ENCODE measurements at regions not wholly inside any gene's neighbourhood (a gene's known extent, or its start where the extent isn't known, plus 50 kb on each side); places are given as distances from the start of the nearest gene placed in this dataset.
A peak's percentile ranks its signal among the peaks of the same experiment; 100 is the strongest.
"Not testable (repeated sequence)": the region's sequence is repeated elsewhere in the genome, so short reads cannot be mapped to it uniquely, and the experiment has no call there.

GRCh38 chr5:99879791-99880511 lies 655.2 kb upstream of the FAM174A start:
- DNase-seq = no peak

GRCh38 chr5:99878830-99879229 lies 656.3 kb upstream of the FAM174A start:
- DNase-seq = no peak

- DNase-seq = no peak
Measured at GRCh38 chr5:99866740-99867139, 668.4 kb upstream of the FAM174A start.

- no peak for DNase-seq
Measured at GRCh38 chr5:99865159-99865558, 670.0 kb upstream of the FAM174A start.

- DNase-seq = no peak
Measured at GRCh38 chr5:99835791-99836190, 699.4 kb upstream of the FAM174A start.

- no peak for DNase-seq
Measured at GRCh38 chr5:99827136-99827535, 708.0 kb upstream of the FAM174A start.

- no peak for DNase-seq
Measured at GRCh38 chr5:99817796-99818195, 717.4 kb upstream of the FAM174A start.

- peak; percentile 0 for DNase-seq
Measured at GRCh38 chr5:99814321-99815063, 720.7 kb upstream of the FAM174A start.

- DNase-seq = no peak
Measured at GRCh38 chr5:99808657-99809230, 726.4 kb upstream of the FAM174A start.

GRCh38 chr5:99807346-99807745 lies 727.8 kb upstream of the FAM174A start:
- no peak for DNase-seq

GRCh38 chr5:99795031-99795430 lies 740.1 kb upstream of the FAM174A start:
- DNase-seq = no peak

- DNase-seq = no peak
Measured at GRCh38 chr5:99788482-99788881, 746.7 kb upstream of the FAM174A start.

- no peak for DNase-seq
Measured at GRCh38 chr5:99775189-99775588, 760.0 kb upstream of the FAM174A start.

- no peak for DNase-seq
Measured at GRCh38 chr5:99773290-99773689, 761.9 kb upstream of the FAM174A start.

GRCh38 chr5:99771296-99771695 lies 763.9 kb upstream of the FAM174A start:
- DNase-seq = no peak

GRCh38 chr5:99765011-99765410 lies 770.2 kb upstream of the FAM174A start:
- DNase-seq = no peak

- no peak for DNase-seq
Measured at GRCh38 chr5:99763021-99763774, 772.0 kb upstream of the FAM174A start.

- no peak for DNase-seq
Measured at GRCh38 chr5:99747342-99747741, 787.8 kb upstream of the FAM174A start.

- not testable (repeated sequence) for DNase-seq
Measured at GRCh38 chr5:99733146-99733545, 802.0 kb upstream of the FAM174A start.

GRCh38 chr5:99730653-99731052 lies 801.8 kb upstream of the CHD1 start:
- DNase-seq = not testable (repeated sequence)

- DNase-seq = no peak
Measured at GRCh38 chr5:99724732-99725290, 796.0 kb upstream of the CHD1 start.

- no peak for DNase-seq
Measured at GRCh38 chr5:99721506-99721905, 792.7 kb upstream of the CHD1 start.

GRCh38 chr5:99715921-99716320 lies 787.1 kb upstream of the CHD1 start:
- DNase-seq = no peak

Measured in NCI-H1105 treated with DMSO at 0.1 percent for 48 hours (cell line).